Left cardiac atrium (tissue), 4 donors: ENCODE measurements at regions not wholly inside any gene's neighbourhood (a gene's known extent, or its start where the extent isn't known, plus 50 kb on each side); places are given as distances from the start of the nearest gene placed in this dataset.

ENCODE experiments used
- ATAC-seq, 2 donors: fragments of 200-7000 bp; cut with Tn5 transposase; one replicate each; pipeline ENCODE4 v1.9.1; 2020; ENCODE audit warnings: mild to moderate bottlenecking in 2 of 2, moderate library complexity in 2 of 2
- DNase-seq: peaks from one replicate; pipeline ENCODE4 v3.0.0-alpha.2; 2020
- intact Hi-C, 2 donors: fragments of 100-400 bp; cut with DNase I; formaldehyde crosslinking; loops; one replicate each; pipeline versions ENCODE4 v1.14.1 to v1.15.1; 2022 to 2023
- donor health status: DM: no; HTN: yes; CAD: no.
- donor health status: DM: no; HTN: yes; CAD: no; lungs with severe emphysema.
- donor health status: DM: yes; HTN: yes; CAD: no.
- donor health status: Dilated cardiomyopathy.

GRCh38 chr5:174664180-174664850 lies 60.1 kb upstream of the MSX2 start:
- ATAC-seq (no peak), DNase-seq (no peak)
- intact Hi-C loops, result no loop called here

DNA sequence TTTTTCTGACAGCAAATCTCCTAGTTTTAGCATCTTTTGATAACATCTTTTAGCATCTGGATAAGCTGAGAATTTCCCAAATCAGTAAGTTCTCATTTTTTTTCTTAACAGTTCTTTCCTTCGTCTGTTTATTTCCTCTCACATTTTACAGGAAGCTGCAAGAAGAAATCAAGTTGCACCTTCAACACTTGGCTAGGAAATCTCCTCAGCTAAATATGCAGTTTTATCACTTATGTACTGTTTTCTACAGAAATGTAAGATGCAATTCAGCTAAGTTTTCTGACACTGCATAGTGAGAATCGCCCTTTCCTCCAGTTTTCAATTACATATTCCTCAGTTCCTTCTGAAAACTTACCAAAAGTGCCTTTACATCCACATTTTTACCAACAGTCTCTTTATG lies 59.0 kb upstream of the MSX2 start:
- ATAC-seq, result no peak

GRCh38 chr5:174667526-174667925 lies 56.9 kb upstream of the MSX2 start:
- ATAC-seq (no peak), DNase-seq (no peak)
- intact Hi-C loops, result no loop called here

More for the DNA sequence above, 59.0 kb upstream of the MSX2 start:
- intact Hi-C loops, result no loop called here
- DNase-seq, result no peak

DNA sequence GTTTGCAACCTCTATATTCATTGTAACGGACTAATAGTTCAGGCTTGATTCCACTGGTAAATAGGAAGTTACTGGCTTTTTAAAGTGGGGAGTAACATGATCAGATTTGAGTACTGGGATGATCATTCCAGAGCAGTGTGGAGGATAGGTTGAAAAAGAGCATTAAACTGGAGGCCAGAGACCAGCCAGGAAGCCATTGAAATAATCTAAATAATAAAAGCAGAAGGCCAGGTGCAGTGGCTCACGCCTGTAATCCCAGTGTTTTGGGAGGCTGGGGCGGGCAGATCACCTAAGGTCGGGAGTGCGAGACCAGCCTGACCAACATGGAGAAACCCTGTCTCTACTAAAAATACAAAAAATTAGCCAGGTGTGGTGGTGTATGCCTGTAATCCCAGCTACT lies 56.0 kb upstream of the MSX2 start:
- DNase-seq, result no peak
- intact Hi-C loops, result no loop called here
- no peak for ATAC-seq
